ENCODE measurements at regions not wholly inside any gene's neighbourhood (a gene's known extent, or its start where the extent isn't known, plus 50 kb on each side); places are given as distances from the start of the nearest gene placed in this dataset.

DNA sequence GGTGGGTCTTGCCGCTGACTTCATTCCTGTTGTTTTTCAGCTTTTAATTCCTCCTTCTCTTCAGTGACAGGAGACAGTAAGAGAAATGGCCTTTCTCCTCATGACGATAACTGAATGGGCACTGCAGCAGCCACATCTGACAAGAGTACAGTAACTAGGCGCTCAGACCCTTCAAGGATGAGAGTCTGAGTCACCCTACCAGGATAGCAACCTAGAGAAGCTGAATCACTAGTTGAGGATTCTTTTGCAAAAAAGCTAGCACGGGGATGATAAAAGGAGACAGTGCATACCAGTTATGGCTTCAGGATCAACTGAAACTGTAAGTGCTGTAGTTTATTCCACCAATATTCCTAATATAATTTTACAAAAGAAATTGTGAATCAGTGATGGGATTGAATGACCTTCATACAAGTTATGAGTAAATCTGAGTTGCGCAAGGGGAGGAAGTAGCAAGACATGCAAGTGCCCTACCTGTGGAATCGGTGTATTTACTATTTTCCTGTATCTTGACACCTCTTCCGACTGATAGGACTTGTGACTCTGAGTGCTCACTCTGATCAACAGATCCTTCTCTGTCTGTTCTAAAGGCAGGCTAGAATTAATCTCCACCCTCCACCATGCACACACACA, 161.8 kb upstream of the GRIK2 start:
- TF ChIP-seq, protein P1, sequence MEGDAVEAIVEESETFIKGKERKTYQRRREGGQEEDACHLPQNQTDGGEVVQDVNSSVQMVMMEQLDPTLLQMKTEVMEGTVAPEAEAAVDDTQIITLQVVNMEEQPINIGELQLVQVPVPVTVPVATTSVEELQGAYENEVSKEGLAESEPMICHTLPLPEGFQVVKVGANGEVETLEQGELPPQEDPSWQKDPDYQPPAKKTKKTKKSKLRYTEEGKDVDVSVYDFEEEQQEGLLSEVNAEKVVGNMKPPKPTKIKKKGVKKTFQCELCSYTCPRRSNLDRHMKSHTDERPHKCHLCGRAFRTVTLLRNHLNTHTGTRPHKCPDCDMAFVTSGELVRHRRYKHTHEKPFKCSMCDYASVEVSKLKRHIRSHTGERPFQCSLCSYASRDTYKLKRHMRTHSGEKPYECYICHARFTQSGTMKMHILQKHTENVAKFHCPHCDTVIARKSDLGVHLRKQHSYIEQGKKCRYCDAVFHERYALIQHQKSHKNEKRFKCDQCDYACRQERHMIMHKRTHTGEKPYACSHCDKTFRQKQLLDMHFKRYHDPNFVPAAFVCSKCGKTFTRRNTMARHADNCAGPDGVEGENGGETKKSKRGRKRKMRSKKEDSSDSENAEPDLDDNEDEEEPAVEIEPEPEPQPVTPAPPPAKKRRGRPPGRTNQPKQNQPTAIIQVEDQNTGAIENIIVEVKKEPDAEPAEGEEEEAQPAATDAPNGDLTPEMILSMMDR (IDR thresholded peaks at IDR 0.05), result no peak

DNA sequence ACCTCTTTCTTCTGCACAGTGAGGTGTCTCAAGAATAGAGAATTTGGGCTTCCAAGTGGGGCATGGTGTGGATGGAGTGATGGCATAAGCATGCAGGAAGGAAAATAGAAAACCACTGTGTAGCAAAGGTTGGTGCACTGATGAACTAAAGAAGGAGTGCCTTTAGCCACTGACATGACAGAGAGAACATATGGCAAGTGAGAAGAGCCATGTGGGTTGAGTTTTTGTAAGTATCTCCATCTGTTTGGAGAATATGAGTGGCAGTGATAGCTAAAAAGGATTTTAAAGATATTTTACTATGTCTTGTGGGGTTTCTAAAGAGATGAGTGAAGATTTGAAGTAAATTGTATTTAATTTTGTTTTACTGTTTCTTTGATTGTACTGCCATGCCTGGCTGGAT, 160.5 kb upstream of the GRIK2 start:
- TF ChIP-seq, protein P1 (IDR thresholded peaks at IDR 0.05), result no peak

DNA sequence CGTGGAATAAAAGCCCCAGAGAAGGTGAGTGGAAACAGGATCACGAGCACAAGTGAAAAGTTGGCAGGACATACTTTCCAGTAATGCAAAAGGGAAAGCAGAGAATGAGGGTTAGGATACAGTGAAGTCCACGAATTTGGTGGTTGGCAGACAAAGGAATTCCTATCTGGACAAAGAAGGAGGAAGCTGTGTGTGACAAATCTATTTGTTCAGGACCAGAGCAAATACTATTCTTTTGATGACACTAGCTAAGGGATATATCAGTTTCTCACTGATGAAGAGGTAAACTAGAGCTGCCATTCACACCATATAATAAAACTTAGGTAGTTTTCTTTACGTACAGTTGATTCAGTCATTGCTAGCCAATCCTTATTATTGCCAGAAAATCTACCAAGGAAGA, 156.8 kb upstream of the GRIK2 start:
- TF ChIP-seq, protein P1 (IDR thresholded peaks at IDR 0.05), result no peak

DNA sequence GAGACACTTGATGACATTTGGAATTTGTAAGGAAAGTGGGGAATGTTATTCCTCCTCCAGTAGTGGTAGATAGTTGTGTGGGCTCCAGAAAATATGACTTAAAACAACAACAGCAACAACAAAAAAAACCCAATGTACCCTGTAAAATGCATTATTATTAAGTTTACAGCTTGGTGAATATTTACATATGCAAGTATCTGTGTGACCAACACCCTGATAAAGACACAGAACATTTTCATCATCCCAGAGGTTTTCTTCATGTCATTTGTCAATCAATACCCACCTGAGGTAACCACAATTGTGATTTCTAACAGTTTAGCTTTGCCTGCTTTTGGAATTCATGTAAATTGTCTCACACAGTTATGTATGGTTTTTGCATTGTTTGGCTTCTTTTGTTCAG, 152.1 kb upstream of the GRIK2 start:
- TF ChIP-seq, protein P1 (IDR thresholded peaks at IDR 0.05), result no peak

DNA sequence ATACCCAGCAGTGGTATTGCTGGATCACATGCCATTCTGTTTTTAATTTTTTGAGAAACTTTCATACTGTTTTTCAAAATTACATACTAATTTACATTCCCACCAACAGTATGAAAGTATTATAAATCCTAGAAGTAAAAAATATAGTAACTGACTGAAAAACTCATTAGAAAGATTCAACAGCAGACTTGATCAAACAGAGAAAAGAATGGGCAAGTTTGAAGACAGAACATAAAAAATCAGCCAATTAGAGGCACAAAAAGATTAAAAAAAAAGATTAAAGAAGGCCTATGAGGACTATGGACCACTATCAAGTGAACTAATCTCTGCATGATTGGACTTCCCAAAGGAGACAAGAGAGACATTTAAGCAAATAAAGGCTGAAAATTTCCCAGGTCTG, 144.0 kb upstream of the GRIK2 start:
- TF ChIP-seq, protein P1 (IDR thresholded peaks at IDR 0.05), result no peak

DNA sequence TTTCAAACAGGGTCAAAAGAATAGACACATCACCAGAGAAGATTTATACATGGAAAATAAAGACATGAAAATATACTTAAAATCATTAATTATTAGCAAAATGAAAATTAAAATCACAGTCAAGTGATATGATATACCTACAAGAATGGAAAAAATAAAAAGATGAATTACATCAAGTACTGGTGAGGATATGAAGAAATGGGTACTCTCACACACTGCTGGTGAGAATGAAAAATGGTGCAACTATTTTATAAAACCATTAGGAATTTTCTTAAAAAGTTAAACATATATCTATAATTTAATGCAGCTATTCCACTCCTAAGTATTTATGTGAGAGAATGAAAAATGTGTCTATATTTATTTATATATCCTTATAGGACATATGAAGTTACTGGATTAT, 136.3 kb upstream of the GRIK2 start:
- TF ChIP-seq, protein P1 (IDR thresholded peaks at IDR 0.05), result no peak

DNA sequence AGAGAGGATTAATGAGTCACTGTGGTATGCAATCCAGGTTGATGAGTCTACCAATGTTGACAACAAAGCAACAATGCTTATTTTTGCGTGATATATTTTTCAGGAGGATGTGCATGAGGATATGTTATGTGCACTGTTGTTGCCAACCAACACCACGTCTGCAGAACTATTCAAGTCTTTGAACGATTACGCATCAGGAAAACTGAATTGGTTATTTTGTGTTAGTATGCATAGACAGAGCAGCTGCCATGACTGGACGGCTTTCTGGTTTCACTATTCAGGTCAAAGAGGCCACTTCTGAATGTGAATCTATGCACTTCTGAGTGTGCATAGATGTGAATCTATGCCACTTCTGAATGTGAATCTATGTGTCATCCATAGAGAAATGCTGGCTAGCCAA, 134.0 kb upstream of the GRIK2 start:
- TF ChIP-seq, protein P1 (IDR thresholded peaks at IDR 0.05), result no peak

DNA sequence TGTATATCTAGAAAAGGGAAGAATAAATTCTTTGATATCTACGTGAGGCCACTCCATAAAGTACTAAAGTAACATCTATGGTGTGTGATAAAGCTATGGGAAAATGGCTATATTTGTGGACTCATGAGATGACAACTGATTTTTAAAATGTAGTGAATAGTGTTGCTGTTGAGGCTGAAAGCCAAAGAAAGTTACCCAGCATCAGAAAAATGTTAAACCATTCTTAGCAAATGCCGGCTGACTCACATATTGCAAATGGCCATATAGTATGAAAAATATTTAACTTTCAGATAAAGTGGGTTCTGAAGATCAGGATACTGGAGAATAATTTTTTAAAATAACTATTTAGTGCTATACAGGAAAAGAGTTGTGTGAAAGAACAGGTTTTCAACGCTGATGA, 129.9 kb upstream of the GRIK2 start:
- TF ChIP-seq, protein P1 (IDR thresholded peaks at IDR 0.05), result no peak

Measured in LNCAP (cell line).